ENCODE measurements at regions not wholly inside any gene's neighbourhood (a gene's known extent, or its start where the extent isn't known, plus 50 kb on each side); places are given as distances from the start of the nearest gene placed in this dataset.

DNA sequence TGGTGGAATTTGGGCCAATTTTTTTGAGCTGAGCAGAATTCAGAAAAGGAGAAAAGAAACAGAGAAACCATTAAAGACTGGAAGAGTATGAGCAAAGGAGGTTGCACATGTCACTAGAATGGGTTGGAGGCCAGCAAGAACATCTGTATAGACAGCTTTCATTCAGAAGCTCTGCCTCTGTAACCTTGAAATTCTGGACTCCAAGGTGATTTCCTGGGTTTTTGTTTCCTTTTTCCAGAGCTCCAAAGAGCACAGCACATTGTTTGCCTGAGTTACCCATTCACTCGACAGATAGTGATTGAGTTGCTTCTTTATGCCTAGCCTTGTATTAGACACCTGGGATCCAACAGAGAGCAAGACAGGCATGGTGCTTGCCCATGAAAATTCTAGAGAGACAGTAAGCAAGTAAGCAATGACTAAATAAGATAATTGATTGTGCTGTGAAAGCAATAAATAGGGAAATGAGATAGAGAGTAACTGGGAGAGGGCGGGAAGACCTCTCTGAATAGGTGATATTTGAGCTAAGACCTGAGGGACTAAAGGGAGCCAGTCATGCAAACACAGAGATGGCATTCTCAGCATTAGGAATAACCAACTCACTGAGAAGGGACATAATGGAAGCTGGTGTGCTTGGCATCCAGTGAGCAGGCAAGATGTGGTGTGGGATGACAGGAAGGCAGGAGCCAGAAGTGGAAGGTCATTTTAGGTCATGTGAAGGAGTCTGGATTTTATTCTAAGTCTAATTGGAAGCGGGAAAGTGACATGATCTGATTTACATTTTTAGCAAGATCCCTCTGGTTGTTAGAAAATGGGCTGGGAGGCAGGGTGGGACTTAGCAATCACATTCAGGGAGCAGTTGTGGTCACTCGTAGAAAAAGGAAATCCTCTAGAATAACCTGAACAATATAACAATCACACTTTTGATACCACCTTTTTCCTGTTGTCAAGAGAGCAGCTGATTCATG is 197.5 kb downstream of the HS3ST3A1 start:
- no peak for DNase-seq

DNA sequence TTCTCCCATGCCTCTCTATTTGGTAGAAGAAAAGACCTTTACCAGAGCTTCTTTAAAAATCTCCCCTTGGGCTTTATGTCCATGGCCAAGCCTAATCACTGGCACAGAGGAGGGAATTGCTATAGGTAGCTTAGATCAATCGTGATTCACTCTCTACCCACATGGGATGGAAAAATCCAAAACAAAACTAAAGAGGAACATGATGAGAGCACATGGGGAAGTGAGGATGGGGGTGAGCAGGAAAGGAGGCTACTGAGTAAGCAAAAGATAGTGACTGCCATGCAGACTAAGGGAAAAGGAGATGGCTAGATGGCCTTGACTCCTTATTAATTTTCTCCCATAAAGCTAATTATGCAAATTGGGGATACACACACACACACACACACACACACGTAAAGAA is 201.2 kb downstream of the HS3ST3A1 start:
- no peak for DNase-seq

DNA sequence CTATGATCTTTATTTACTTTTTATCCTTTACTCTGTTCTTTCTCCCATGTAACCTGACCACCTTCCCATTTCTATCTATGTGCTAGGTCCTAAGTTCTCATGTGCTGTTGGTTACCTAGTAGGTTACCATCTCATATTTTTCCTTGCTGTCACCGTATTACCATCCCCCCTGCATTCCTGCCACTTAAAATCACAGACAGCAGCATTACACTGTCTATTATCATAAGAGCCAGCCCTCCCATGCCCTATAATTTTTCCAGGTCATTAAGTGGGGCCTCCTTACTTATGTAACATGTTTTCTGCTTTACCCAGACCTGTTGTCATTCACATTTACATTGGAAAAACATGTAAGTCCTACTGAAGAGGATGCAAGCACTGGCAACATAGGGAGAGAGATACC is 202.9 kb downstream of the HS3ST3A1 start:
- DNase-seq, result no peak

DNA sequence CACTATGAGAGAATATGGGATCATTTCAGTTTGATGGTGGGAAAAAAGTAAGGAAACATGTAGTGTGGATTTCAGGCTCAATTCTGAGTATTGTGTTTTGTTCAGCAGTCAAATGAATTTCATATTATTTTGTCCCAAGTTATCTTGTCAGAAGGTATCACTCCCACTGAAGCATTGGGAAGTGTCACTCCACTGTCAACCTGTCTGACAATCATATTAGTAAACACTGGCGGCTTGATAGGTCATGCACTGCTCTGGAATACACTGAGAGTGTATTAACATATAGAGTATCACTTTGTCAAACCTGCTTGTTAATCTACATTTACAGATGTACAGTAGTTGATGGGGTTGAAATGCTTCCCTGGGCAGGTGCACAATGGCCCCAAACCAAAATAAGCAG is 203.6 kb downstream of the HS3ST3A1 start:
- DNase-seq, result no peak

DNA sequence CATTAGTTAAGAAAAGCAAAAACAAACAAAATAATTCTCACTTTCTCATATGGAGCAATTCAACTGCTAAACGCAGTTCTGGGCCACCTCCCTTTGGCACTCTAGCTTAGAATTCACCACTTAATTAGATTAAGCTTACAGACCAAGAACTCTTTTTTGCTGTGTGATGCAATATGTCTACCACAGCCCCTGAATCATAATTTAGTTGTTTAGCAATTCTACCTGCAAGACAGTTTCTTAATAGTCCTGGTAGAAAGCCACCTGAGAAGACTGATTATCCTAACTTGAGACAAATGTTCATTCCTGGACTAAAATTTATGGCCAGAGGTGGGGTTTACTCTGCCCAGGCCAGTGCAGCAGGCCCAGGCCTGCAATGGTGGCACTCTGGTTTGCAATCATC is 205.9 kb downstream of the HS3ST3A1 start:
- no peak for DNase-seq

DNA sequence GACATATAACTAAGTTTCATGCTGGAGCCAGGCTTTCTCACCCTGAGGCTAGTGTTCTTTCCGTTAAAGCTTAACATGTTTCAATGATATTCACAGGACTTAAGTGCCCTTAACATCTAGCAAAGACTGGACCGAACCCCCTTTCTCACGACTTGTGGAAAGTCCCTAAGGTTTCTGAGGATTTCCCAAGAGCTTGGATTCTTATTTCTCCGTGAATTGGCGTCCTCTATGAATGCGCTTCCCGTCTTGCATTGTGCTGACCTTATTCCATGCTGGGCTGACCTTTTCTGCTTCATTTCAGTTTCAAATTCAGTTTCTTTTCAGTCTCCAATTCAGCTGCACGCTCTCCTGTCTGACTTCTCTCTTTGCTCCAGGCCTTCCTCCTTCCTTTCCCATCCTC is 206.4 kb downstream of the HS3ST3A1 start:
- DNase-seq, result no peak

DNA sequence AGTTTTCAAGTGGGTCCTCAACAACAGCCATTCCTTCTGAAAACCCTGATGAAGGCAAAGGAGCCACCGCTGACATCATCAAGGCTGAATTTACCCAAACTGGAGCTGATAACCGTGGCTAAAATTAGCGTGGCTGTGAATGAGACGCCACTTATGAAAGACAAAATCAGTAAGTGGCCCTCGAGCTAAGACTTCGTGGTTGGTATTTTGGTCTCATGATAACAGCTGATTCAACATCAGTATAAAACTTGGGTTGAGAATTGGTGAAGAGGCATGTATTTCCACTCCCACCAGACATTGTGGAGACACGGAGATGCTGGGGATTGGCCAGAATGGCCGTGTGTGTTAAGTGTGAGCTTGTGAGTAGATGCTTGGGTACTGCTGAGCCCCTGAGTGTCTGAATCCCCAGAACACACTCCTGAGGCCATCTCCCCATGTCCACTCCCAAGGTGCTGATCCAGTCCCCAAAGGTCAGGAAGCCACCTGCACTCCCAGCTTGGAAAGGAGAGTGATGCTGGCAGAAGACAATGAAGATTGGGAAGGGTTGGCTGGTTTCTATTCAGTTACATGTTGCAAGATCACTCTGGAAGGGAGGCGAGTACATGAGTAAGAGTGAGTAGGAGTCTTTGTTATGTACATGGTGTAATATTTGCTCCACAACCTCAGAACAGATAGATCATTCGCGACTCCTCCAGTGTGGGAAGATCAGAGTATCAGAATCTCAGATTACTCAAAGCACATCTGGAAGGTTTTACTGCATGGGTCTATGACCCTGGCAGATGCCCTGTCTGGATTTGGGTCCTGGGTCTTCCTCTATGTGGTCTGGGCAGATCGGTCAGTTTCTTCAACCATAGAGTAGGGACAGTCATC is 207.7 kb downstream of the HS3ST3A1 start:
- no peak for DNase-seq

DNA sequence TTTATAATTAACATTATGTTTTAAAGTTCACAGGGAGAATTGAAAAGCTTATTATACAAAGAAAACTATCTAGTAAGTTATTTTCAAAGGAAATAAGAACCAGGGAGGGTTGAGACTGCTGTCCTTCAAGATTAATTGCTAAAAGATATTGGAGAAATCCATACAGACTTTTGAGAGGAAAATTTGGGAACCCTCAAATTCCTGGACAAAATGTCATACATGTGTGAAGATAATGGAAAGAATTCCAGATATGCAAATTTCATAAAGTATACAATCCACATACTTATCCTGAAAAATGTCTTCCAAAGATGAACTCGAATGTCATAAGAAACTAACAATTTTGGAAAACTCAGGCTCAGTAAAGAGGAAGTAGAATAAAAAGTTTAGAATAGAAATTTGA is 213.8 kb downstream of the HS3ST3A1 start:
- DNase-seq, result no peak

DNA sequence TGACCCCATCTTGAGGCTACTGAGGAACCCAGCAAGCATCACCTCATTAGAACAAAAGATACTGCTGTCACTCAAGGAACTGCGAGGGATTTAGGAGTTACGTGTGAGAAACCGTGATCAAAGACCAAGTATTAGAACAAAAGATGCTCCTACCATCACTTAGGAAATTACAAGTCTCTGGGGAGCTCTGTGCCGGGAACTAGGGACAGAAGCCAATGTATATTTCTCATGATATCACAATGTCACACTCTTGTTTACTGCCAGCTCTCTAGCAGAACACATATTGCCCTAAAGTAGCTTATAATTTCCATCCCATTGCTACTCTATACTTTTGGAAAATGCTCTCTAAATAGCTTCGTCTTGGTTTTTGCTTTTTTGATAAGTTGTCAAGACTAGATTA is 214.5 kb downstream of the HS3ST3A1 start:
- DNase-seq, result no peak

DNA sequence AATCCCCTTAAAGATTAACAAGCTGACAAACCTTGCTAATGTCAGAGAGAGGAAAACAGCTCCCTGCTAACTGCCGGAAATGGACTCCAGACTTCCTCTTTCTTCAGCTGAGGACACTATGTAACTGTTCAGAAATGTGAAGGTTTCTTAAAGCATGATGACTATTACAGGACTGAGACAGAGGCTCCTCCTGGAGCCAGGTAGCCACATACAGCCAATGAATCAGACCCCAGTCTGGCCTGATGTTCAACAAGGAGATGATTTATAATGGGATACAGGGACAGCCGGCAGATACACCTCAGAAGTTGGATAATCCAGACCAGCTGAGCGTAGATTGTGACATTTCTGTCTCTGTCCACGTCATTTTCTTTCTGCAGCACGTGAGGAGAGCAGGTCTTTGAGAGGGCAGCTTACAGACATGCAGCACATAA is 216.2 kb downstream of the HS3ST3A1 start:
- DNase-seq, result no peak

DNA sequence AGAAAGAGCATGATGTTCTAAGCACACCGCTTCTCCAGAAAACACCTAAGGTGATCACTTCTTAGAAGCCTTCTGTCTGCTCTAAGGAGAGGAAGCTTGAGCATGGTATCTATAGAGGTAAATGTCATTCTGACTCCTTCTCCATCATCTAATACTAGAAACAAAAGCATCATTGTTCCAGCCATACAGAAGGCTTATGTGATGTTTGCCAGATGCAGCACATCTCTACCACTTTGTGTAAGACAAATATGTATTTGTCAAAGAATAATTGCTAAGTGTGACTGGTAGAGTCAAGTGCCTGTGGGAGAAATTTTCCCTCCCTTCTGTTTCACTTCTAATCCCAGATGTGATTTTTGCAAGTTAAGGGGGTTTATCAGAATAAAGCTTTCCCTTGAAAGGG is 217.1 kb downstream of the HS3ST3A1 start:
- DNase-seq, result no peak

DNA sequence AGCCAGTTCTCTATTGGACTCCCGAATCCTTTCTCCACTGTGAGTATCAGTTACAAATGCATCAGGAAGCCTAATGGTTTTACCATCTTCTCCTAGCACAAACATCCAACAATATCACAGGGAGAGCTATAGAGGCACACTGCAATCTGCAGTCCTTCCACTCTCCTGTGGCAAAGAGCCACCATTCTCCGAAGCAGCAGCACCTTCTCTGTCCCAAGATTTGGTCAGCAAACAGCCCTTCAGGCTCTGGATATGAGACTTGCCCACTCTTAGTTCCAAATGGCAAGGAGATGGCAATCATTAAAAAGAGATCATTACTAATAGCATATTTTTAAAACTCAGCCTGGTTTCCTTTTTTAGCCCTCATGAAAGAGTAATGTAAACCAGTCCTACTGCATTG is 223.4 kb downstream of the HS3ST3A1 start:
- no peak for DNase-seq

DNA sequence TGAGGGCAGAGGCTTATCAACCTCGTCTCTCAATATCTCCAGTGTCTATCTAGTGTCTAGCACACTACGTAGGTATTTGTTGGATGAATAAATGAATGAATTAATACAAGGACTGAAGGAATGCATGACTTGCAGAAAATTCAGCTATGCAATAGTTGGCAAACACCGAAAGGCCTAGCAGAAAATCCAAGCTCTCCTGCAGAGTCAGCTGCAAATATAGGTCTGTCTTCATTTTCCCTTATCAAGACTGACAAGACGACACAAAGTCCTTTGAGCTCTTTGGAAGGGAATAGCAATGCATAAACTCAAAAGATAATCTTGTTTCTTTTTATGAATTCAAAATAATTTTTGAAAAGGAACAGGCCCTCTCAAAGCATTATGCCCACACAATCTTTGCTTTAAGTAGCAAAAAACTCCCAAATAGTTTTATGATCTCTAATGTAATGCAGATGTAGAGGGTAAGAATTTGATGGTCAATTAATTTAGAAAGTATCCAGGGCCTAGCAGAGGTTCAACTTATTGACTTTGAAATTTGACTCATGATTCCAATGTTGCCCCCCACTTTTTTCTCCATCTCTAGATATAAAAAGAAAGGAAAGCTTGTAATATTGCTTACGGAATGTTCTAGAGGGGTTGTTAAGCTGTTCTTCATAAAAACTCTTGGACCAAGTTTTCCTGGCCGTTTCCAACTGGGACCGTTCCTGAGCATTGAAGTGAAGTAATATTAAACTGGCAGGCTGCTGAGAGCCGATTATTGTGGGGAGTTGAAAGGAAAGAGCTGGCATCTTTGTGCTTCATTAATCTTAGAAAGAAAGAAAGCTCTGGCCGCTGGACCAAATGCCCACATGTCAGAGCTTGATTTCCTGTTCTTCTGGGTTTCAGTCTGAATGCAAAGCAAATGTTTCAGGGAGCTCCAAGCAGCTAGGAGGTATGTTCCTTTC is 227.3 kb downstream of the HS3ST3A1 start:
- DNase-seq, result no peak

DNA sequence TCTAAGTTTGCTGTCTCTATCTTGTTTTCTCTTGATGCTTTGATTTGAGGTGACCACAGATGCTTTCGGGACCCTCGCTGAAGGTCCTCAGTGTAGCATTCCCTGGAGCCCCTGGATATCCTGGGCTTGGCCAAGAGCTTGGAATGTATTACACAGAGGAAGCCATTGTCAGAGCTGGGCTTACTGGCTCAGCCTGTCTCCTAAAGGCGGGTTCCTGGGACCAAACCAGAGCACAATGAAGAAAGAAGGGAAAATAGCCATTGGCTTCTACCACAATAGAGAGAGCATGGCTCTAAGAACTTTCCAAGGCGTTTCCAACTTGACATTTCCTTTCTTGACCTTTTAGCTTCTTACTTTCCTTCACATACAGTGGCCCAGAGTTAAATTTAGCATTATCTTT is 229.3 kb downstream of the HS3ST3A1 start:
- no peak for DNase-seq

DNA sequence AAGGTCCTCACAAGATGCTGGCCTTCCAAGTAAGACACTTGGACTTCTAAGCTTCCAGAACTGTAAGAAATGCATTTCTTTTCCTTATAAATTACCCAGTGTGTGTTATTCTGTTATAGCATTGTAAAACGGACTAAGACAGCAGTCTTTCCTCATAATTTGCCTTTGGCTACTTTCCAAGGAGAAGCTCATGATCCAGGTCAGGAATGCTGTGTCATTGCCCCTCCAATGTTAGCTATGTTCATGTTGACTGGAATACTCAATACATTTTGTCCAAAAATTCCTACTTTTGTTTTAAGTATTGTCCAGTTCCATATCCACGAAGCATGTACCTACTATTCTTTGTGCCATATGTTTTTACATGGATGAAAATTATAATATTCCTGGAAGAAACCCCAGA is 234.6 kb downstream of the HS3ST3A1 start:
- no peak for DNase-seq

DNA sequence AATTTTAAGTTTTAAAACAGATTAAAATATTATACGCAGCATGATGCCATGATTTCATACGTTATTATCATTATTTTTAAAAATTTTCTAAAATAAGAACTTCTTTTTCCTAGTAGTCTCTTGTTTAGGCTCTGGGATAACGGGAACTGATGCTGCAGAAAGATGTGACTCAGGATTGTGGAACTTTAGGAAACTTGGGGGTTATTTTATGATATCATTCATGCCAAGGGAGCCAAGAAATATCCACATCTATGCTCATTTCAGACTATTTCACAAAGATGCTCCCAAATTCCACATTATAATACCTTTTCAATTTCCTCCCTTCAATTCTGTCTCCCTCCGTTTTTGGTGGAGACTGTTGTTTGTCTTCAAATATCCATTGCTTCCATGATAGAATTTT is 236.4 kb downstream of the HS3ST3A1 start:
- DNase-seq, result no peak

DNA sequence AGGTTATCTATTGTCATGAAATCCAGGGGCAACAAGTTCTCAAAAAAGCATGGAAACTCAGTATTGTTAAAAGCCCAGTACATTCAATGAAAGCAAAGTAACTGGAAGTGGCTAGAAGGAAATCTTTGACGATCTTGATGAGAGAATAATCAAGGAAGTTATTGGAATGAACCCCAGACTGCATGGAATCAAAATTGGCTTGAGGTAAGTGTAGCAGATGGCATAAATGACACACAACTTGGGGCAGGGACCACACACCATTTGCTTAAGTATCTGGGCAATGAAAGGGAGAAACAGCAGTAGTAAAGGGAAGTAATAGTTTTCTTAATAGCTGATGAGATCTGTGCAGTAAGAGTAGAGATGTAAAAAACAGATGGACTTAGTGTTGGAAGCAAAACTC is 238.0 kb downstream of the HS3ST3A1 start:
- DNase-seq, result no peak

DNA sequence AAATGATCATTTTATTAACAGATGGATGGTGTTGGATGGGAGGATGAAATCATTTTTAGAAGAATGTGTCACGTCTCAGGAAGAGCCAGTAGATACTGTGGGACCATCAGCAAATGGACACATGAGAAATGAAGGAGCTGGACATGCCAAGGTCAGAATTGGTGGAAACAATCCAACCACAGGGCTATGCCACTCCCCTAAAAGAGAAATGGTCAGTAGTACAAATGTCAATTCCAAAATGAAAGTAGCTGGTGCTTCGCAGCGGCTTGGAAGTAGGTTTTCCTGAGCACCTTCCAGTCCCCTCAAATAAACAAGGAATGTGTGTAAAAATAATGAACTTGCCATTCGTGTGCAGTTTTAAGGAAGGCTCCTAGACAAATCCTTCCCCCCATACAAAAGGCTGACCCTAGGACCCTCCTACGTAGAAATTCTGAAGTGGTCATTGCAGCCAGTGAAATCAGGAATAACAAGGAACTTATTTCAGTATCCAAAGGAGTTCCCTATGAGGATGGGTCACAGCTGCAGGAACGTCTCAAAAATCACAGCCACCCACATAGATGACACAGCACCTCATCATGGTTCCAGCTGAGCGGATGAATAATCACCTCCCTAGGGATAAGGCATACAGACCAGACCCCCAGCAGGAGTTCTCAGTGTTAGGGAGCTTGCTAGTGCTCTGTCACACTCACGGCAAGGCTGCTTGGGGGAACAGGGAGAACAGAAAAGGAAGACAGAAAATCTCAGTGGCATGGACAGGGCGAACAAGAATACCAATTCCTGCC is 239.2 kb downstream of the HS3ST3A1 start:
- no peak for DNase-seq

DNA sequence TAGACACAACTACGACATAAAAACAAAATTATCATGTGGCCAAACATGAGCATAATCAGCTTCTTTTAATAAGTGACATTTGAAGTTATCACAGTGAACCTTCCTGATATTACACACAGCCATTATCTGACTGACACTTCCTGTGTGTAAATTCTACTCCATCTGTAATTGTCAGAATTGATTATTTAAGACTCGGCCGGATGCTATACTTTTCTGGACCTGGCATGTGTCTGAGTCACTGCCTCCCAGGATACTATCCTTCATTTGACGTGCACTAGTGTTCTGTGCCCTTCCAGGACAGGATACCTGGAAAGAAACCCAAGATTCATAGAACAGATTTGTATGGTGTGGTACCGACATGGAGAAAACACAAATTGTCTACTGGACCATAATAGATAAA is 242.0 kb downstream of the HS3ST3A1 start:
- DNase-seq, result no peak

DNA sequence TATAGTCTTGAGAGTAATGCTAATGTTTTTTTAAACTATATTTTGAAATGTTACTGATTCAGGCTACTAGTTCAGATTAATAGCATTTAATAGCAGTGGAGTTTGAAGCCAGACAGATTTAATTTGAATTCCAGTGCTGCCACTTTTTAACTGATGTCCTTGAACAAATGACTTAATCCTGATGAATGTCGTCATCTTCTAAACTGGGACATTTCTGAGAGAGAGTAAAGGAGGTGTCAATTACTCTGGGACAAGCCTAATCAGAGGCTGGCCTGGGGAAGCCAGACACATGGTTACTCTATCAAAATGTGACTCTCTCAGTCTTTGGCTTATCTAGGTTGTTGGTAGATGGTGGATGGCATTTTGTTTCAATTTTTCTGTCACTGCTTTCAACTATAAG is 246.7 kb downstream of the HS3ST3A1 start:
- DNase-seq, result no peak

DNA sequence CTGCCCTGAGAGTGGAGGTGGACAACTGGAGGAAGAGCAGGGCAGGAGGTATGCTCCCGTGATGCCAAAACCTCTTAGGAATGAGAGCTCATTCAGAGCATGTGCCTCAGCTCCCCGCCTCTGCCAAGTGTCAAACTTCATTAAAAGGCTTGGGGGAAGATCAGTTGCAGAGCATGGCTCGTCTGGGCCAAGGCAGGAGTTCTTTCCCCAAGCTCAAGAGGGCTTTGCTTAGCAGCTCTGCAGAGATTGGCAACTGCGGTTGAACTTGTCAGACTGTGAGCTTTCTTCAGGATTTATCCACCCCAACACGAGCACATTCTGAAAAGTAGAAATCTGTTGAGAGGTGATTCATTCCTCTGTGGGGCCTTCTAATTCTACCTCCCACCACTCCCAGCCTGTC is 248.1 kb downstream of the HS3ST3A1 start:
- peak in 1 of 2 experiments; percentile 27 for DNase-seq
